C4-2B (cell line): ENCODE measurements at regions not wholly inside any gene's neighbourhood (a gene's known extent, or its start where the extent isn't known, plus 50 kb on each side); places are given as distances from the start of the nearest gene placed in this dataset.

Experiments used
- ZFX ChIP-seq: fragments of 450-650 bp; IDR thresholded peaks from 2 replicates; pipeline ENCODE4 v1.6.1; 2017
- TF ChIP-seq, protein P1 (sequence below): fragments of 450-650 bp; conservative IDR thresholded peaks from 2 replicates; pipeline ENCODE4 v1.5.1; 2017; ENCODE audit warnings: mild to moderate bottlenecking

DNA sequence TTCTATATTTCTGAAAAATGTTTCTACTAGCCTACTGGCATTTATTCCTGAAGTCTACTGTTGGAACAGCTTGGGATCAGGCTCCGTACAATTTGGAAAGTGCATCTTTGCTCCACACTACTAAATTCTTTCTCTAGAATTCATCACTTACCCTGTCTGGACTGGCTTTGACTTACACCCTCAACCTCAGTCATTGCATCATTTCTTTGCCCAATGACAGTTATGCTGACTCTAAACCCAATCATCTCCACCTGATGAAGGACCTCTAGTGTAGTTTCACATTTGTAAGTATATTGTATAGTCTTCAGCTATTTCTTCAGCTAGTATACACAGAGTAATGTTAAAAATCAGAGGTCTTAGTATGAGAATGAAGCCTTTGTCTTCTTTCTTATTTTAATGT is 359.6 kb upstream of the MC4R start:
- TF ChIP-seq, protein P1, sequence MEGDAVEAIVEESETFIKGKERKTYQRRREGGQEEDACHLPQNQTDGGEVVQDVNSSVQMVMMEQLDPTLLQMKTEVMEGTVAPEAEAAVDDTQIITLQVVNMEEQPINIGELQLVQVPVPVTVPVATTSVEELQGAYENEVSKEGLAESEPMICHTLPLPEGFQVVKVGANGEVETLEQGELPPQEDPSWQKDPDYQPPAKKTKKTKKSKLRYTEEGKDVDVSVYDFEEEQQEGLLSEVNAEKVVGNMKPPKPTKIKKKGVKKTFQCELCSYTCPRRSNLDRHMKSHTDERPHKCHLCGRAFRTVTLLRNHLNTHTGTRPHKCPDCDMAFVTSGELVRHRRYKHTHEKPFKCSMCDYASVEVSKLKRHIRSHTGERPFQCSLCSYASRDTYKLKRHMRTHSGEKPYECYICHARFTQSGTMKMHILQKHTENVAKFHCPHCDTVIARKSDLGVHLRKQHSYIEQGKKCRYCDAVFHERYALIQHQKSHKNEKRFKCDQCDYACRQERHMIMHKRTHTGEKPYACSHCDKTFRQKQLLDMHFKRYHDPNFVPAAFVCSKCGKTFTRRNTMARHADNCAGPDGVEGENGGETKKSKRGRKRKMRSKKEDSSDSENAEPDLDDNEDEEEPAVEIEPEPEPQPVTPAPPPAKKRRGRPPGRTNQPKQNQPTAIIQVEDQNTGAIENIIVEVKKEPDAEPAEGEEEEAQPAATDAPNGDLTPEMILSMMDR: no peak
- no peak for TF ChIP-seq ZFX
